ENCODE measurements at regions not wholly inside any gene's neighbourhood (a gene's known extent, or its start where the extent isn't known, plus 50 kb on each side); places are given as distances from the start of the nearest gene placed in this dataset.

DNA sequence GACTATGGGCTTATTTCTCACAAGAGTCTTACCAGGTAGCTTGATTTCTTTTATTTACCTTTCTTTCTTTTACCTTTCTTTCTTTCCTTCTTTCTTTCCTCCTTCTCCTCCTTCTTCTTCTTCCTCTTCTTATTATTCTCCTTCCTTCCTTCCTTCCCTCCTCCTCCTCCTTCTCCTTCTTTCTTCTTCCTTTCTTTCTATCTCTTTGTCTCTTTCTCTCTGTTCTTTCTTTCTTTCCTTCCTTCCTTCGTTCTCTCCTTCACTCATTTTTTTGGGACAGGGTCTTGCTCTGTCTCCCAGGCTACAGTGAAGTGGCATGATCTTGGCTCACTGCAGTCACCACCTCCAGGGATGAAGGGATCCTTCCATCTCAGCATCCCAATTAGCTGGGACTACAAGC, 363.6 kb upstream of the MAF start:
- Histone ChIP-seq H3K27me3 (ENCODE audit: control insufficient read depth, insufficient read depth, low read length) (no peaks in the 10 kb centered on the region), H3K36me3 (ENCODE audit: control insufficient read depth, insufficient read depth, low read length) (no peaks in the 10 kb centered on the region), H3K4me3 (ENCODE audit: low read depth, low read length) (no peak overlapping the region)
- TF ChIP-seq, protein P1, sequence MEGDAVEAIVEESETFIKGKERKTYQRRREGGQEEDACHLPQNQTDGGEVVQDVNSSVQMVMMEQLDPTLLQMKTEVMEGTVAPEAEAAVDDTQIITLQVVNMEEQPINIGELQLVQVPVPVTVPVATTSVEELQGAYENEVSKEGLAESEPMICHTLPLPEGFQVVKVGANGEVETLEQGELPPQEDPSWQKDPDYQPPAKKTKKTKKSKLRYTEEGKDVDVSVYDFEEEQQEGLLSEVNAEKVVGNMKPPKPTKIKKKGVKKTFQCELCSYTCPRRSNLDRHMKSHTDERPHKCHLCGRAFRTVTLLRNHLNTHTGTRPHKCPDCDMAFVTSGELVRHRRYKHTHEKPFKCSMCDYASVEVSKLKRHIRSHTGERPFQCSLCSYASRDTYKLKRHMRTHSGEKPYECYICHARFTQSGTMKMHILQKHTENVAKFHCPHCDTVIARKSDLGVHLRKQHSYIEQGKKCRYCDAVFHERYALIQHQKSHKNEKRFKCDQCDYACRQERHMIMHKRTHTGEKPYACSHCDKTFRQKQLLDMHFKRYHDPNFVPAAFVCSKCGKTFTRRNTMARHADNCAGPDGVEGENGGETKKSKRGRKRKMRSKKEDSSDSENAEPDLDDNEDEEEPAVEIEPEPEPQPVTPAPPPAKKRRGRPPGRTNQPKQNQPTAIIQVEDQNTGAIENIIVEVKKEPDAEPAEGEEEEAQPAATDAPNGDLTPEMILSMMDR (IDR thresholded peaks at IDR 0.05; ENCODE audit: insufficient read depth, low read depth, low read length), result no peak
- no peak for DNase-seq (ENCODE audit: low read depth)
- CTCF ChIA-PET, result no interaction called here
- POLR2A ChIA-PET, result no interaction called here

DNA sequence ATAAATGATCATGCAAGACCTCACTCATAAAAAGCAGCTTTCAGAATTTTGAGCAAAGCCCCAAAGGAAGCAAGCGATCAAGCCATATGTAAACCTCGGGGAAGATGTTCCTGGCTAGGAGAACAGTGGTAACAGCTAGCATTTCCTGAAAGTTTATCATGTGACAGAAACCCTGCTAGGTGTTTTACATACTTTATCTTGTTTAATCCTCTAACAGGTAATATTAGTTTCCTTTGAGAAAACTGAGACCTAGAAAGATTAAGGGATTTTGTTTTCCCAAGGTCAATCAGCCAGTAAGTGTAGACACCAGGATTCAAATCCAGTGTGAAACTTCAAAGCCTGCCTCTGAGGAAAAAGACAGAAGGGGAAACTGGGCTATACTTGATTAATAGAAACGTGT, 362.4 kb upstream of the MAF start:
- no peaks in the 10 kb centered on the region for H3K36me3 ChIP-seq (ENCODE audit: control insufficient read depth, insufficient read depth, low read length)
- CTCF ChIA-PET, result no interaction called here
- TF ChIP-seq, protein P1 (IDR thresholded peaks at IDR 0.05; ENCODE audit: insufficient read depth, low read depth, low read length), result no peak
- H3K4me3 ChIP-seq (ENCODE audit: low read depth, low read length), result no peak overlapping the region
- no peak for DNase-seq (ENCODE audit: low read depth)
- no peaks in the 10 kb centered on the region for H3K27me3 ChIP-seq (ENCODE audit: control insufficient read depth, insufficient read depth, low read length)
- POLR2A ChIA-PET, result no interaction called here

DNA sequence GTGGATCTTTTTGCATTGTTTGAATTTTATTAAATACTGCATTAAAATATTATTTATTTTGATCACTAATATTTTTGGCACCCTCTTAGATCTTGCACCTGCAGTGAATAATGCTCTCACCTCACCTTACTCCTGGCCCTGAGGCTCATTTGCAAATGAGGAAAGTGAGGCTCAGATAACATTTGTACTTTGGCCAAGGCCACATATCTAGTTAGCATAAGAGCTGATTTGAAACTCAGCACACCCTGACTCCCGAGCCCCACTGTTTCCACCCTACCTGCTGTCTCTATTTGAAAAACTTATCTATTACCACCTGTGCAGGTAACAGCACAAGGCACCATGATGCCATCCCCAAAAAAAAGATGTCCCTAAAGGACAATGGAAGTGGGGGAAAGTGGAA, 358.7 kb upstream of the MAF start:
- Histone ChIP-seq H3K36me3 (ENCODE audit: control insufficient read depth, insufficient read depth, low read length) (no peaks in the 10 kb centered on the region), H3K27me3 (ENCODE audit: control insufficient read depth, insufficient read depth, low read length) (no peaks in the 10 kb centered on the region), H3K4me3 (ENCODE audit: low read depth, low read length) (no peak overlapping the region)
- TF ChIP-seq, protein P1 (IDR thresholded peaks at IDR 0.05; ENCODE audit: insufficient read depth, low read depth, low read length), result no peak
- POLR2A ChIA-PET, result no interaction called here
- DNase-seq (ENCODE audit: low read depth), result no peak
- CTCF ChIA-PET, result no interaction called here

DNA sequence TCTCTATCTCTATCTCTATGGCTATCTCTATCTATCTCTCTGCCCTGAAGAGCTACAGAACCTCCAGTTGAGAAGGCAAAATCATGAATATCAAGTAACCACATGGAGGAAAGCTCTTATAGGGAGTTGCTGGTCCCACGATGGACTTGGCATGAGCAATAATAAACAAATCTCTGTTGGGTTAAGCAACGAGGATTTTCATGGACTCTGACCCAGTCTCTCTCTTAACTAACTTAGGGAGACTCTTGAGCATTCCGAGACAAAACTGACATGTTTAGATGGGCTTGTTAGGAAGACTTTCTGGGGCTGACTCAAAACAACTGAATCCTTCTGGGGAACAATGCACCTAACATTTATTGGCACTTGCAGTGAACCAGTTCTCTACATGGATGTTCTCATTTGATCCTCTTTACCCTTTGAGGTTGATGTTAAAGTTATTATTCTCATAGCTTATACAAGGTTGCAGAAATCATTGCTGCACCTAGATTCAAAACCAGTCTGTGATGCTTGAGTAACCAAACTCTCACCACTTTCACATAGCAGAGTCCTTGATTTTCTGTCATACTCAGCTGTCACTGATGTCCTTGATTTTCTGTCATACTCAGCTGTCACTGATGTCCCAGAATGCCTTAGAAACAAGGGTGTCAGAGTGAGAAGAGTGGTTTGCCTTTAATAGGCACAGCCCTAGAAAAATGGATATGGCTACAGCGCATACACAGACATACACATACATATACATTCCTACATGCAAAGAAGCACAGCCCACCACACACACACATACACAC, 354.6 kb upstream of the MAF start:
- Histone ChIP-seq H3K27me3 (ENCODE audit: control insufficient read depth, insufficient read depth, low read length) (no peaks in the 10 kb centered on the region), H3K36me3 (ENCODE audit: control insufficient read depth, insufficient read depth, low read length) (no peaks in the 10 kb centered on the region), H3K4me3 (ENCODE audit: low read depth, low read length) (no peak overlapping the region)
- TF ChIP-seq, protein P1 (IDR thresholded peaks at IDR 0.05; ENCODE audit: insufficient read depth, low read depth, low read length), result no peak
- CTCF ChIA-PET, result no interaction called here
- DNase-seq (ENCODE audit: low read depth), result no peak
- POLR2A ChIA-PET, result no interaction called here

DNA sequence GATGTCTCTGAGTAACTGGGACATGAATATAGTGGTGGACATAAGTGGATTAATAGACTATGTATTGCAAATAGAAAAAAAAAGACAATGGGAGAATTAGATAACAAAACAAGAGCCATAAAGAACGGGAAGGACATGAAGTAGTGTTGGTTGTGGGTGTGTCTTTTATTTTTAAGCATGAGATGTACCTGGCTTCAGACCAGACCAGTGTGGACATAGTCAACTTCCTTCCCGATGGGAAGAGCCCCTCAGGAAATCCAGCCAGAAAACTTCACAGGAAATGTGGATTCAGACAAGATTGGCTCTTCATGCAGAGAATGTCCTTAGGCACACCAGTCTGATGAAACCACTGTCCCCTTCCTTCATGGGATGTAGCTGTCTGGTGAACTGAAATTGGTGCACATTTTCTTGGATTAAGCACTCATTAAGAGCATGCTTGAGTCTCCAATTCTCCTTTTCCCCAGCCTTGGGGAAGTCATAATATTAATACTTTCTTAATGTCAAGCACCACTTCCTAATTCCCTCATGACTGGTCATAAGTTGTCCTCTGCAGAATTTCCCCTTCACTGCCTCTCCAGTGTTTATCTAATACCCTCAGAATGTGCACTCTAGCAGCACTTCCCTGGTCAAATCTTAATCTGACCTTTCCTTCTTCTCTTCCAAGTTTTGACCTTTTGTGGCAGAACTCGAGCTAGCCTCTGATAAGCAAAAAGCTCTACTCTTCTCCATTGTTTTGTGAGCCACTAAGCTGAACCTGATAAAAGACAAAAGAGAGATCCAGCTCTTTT, 350.6 kb upstream of the MAF start:
- H3K4me3 ChIP-seq (ENCODE audit: low read depth, low read length), result no peak overlapping the region
- ChIA-PET CTCF (interaction anchor here (0.9 to 1.4 kb wide), 2 partner anchors 9 to 20 kb away, joined by 3 to 4 read pairs; no protein-coding TSS in a partner anchor), POLR2A (no interaction called here)
- TF ChIP-seq, protein P1 (IDR thresholded peaks at IDR 0.05; ENCODE audit: insufficient read depth, low read depth, low read length), result no peak
- H3K36me3 ChIP-seq (ENCODE audit: control insufficient read depth, insufficient read depth, low read length), result no peaks in the 10 kb centered on the region
- no peak for DNase-seq (ENCODE audit: low read depth)
- H3K27me3 ChIP-seq (ENCODE audit: control insufficient read depth, insufficient read depth, low read length), result no peaks in the 10 kb centered on the region

Data from BJ (cell line).